NCI-H2171 (cell line): ENCODE measurements at regions not wholly inside any gene's neighbourhood (a gene's known extent, or its start where the extent isn't known, plus 50 kb on each side); places are given as distances from the start of the nearest gene placed in this dataset.
"Not testable (repeated sequence)": the region's sequence is repeated elsewhere in the genome, so short reads cannot be mapped to it uniquely, and the experiment has no call there.

Experiments
- DNase-seq: peaks from one replicate; lab custom pipeline; 2025; lab: John Stamatoyannopoulos, UW

DNA sequence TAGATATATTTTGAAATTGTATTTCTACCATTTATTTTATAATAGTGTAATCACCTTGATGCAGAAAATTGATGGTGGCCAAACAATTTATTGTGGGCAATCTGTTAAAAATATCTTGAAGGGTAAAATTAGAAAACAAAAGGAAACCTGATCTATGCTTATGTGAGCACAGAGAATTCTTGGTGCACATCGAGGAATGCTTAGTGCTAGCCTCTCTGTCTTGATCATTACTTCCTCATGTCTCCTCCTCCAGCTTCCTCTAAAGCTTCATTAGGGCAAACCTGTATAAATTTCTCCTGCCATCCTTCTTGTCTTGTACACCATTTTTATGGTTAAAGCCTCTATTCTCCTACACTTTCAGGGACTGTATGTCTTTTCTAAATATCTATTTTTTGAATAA lies 725.8 kb downstream of the RAPGEF2 start:
- DNase-seq: no peak

DNA sequence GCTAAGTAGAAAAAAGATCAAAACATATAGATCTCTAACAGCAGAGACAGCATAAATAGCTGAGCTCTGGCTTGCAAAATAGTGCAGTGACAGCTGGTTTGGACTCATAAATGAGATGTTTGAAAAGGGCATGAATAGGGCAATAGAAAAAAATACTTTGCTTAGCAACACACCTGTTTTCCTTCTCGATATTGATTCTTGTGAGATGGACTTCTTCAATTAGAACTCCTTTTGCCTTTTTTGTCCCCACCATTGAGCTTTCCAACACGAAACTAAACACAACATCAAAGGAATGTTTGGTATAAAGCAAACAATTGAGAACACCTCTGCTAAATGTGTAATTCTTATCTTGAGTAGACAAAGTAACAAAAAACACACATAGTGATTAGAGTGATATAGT lies 726.3 kb downstream of the RAPGEF2 start:
- DNase-seq: no peak

DNA sequence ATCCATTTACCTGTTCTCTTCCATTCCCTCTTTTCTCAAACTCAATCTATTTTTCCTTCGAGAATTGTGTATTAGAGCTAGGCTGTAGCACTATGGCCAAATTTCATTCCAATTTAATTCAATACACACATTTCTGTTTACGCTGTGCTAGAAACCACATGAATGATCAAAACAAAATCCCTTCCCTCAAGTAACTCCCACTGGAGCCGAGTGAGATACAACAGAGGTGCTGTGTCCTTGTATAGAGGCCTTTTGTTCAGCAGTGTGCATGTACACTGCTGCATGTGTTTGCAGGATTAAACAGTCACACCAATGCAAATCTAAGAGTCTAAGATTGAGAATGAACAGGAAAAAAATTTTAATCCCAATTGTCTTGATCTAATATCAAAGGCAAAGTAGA lies 734.2 kb downstream of the RAPGEF2 start:
- no peak for DNase-seq

DNA sequence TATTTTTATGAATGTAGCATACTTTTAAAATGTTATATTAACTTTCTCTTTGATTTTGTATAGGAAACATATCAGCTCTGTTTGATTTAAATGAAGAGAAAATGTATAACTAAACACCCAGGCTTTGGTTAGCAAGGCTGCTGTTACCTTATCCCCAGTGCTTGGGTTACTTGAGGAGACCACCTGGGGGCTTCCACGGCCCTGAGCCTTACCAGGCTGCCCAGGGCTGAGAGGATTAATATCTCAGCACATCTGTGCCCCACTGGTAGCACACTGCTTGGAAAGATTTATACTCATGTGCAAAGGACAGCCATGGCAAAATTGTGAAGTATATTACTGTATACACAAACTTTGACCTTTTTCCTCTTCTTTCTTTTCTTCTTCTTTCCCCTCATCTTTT lies 752.9 kb downstream of the RAPGEF2 start:
- peak; percentile 15 for DNase-seq

DNA sequence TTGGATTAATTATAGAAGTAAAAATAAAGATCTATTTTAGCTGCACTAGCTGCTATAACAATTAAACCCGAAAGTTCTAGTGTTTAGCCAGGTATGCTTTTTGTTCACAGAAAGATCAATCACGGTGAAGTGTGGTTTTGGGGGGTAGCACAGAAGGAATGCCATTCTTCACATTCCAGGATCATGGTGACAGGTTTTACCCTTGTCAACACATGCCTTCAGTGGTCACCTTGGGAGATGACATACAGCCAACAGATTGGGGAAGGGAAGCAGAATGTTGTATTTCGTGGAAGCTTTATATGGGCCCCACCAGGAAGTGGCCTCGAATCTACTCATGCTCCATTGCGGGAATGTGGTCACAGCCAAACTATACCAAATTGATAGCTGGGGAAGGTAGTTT lies 753.6 kb downstream of the RAPGEF2 start:
- DNase-seq: no peak

DNA sequence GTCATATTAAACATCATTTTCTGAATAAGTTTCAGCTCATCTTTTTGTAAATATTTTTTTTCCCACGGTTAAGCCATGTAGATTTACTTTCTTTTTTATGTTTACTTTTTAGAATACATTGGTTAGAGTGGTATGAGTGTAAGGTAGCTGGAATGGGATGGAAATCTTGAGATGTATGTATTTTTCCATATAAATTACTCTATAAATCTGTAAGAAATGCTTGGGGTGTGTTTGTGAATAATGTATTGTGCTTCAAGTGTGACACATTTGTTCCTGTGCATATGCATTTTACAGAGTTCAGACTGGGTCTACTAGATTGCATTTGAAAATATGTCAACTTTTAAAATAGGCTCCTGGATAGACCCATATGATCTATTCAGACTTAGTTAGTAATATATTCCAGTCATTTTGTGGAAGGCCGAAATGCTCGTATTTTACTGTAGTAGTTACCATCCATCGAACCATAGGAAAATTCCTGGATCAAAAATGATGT lies 756.8 kb downstream of the RAPGEF2 start:
- DNase-seq: no peak

DNA sequence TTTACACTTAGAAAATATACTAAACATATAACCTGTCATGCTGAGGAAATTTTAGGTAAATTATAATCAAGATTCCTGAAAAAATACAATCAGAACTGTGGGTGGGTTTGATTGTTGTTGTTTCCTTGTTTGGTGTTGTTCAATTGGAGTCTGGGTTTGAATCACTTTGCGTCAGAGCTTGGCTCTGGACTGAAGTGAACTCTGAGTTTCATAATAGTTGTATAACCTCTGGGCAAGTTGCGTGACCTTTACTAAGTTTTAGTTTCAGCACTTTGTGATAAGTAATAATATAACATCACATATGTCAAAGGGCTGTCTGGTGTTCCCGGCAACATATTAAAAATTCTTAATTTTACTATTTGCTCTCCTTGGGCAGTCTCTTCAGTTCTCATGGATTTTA lies 758.1 kb downstream of the RAPGEF2 start:
- no peak for DNase-seq

DNA sequence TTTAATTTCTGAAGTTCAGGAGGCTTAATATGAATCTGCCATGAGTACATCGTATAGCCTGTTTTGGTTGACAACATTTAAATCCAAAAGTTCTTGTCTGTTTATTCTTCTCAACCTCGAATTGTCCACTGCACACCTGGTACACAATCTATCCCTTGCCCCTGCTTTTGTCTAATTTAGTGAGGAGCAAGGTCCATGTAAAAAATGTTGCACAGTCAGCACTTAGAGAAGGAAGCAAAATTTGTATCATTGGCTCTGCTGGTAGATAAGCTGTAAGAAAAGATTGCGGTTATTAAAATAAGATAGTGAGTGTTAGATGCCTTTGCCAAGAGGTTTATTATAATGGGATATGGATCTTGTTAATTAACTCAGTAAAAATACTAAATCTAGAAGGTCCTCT lies 761.5 kb downstream of the RAPGEF2 start:
- DNase-seq: no peak

DNA sequence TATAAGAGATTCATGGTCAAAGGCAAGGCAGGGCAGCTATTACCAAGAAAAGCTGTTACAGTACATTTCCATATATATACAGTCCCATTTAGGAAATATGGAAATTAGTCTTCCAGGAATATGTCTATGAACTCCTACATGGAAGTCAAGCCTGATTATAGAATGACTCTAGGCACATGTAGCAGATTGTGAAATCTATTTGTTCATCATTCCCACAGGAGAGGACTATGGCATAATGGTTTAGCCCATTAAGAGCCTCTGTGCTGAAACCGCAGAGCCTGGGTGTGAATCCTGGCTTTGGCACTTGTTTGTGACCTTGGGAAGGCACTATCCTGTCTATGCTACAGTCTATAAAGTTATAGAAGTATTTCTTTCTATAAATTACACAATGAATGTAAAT lies 764.8 kb downstream of the RAPGEF2 start:
- DNase-seq: no peak

DNA sequence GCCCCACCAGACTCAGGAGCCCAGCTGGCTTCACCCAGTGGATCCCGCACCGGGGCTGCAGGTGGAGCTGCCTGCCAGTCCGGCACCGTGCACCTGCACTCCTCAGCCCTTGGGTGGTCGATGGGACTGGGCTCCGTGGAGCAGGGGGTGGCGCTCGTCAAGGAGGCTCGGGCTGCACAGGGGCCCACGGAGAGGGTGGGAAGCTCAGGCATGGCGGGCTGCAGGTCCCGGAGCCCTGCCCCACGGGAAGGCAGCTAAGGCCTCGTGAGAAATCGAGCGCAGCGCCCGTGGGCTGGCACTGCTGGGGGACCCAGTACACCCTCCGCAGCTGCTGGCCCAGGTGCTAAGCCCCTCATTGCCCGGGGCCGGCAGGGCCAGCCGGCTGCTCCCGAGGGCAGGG lies 766.1 kb downstream of the RAPGEF2 start:
- not testable (repeated sequence) for DNase-seq

DNA sequence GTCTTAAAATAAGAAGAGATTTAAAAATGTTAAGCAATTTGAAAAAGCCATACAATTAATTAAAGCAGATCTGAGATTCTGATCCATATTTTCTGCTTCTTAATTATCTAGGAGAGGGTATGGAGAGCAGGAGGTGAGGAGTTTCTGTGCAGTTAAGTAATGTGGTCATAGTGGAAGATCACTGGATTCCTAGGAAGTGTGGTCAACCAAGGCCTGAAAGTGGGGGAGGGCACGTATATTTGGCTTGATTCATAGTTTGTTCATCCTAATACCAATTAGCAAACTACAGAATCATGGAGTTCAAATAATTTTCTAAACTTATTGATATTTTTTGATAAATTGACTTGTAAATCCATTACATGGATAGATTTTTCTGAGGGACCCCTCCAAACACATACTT lies 768.3 kb downstream of the RAPGEF2 start:
- DNase-seq: no peak

DNA sequence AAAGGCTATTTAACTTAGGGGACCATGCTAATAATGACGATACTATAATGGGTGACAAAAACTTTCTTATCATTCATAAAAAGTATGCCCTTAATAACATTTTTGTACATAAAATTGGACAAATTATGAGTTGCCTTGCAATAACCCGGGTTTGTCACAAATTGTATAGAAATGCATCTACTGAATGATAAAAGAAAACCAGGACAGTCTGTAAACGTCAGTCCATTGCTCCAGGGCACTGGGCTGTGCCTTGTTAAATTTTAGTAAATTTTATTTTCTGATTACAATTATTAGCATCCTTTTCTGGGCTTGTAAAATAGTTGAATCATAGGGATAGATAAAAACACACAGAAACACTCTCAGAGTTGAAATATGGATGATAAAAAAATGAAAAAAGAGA lies 778.3 kb downstream of the RAPGEF2 start:
- DNase-seq: no peak

DNA sequence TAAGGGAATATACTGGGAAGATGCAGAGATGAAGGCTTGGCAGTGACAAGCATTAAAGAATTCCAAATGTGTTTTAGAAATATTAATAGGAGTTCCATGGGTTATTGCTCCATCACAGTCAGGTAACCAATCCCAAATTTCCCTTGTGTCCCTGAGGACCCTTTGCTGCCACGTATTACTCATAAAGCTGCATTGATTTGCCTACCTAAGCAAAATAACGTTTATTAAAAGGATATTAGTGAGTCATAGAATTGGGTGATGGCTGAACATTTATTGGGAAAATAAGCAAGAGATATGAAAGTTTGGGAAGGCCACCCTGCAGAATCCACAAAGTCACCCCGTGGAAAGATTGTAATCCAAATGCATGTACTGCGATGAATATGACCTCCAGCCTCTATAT lies 782.1 kb downstream of the RAPGEF2 start:
- no peak for DNase-seq

DNA sequence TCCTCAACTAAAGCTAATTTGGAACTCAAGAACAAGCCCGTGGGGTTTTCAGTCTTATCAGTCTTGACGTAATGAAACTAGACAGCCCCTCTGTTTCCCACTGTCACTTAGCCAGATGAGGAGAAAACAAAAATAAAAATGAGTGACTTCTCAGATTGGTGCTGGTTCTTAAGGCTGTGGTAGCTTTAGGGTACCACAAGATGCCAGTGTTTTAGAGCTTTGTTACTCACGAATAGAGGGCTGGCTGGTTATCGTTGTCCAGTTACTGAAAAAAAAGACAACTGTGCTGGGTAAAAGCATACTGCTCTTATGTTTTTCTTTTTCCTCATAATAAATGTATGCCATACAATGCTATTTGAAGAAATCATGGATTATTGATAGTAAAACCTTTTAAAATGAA lies 796.7 kb downstream of the RAPGEF2 start:
- DNase-seq: no peak

DNA sequence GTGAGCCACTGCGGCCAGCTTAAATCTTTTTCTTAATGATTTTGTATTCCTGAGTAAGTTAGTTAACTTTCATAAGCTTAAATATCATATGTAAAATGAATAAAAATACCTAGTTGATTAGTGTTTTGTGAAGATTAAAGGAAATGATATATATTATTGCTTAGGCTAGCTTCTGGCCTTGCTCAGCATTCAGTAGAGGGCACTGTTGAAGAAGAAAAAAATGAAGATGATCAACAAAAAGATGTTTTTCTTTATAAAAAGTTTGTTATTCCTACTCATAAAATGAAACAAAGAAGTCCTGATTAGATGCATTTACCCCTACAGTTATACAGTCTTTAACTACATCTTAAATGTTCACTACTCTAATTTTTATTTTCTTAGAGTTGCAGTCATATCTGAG lies 797.7 kb downstream of the RAPGEF2 start:
- DNase-seq: no peak

DNA sequence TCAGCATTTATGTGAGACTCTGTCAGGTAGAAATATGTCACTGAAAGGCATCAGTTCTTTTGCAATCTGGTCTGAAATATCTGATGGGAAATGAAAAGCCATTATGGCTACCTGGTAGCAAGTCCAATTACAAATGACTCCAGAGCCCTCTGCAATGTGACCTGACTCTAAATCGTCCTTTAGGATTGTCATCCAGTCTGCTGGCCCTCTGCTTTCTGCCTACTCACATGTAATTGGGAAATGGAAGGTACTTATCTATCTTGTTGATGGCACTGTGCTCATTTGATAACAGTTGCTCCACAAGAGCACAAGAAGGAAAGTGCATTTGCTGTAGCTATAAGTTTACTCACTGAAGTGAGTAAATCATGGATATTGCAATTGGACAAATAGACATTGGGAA lies 799.8 kb downstream of the RAPGEF2 start:
- no peak for DNase-seq

DNA sequence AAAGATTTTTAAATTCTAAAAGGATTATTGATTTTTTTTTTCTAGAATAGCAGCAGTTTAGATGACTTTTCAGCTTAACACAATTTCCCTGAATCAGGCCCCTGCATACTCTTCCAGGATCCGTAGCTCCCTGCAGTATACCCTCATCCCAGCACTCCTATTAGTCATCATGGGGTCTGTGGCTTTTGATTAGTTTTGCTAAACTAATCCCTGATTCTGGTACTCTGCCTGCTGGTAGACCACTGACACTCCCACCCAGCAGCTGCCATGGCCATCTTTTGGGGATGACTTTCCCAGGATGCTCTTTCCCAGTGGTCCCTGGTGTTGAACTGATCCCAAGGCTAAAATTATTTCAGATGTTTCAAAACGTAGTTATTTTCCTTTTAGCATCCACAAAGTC lies 802.0 kb downstream of the RAPGEF2 start:
- DNase-seq: no peak

DNA sequence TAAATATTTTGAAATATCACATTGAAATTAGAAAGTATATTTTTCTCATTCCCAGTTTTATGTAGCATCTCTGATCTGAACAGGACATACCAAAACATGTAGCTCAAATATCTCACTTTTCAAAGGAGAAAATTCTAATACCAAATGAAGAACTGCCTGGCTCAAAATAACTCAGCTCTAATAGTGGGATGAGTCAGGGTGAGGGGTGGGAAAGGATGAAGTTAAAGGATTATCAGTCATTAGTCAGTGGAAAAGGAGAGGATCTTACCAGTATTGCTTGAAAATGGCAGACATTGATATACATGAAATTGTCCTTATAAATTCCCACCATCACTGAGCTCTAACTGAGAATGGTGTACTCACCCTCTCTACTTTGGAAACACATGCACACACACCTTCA lies 803.2 kb downstream of the RAPGEF2 start:
- DNase-seq: no peak

DNA sequence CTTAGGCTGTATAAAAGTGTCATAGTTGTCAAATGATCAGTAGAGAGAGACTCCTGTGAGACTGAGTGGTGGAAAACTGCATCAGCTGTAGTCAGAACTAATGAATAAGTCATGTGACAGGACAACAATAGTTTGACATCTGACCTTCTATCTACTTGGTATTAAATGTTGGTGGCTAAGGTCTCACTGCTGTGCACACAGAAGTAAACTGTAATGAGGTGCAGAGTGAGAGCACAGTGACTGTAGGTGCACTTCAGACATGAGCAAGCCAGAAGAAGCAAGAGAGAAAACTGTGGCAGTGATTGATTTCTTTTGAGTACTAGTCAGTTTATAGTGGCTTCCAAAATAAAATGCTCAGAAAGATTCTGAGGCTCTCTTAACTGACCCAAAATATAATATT lies 803.6 kb downstream of the RAPGEF2 start:
- DNase-seq: no peak

DNA sequence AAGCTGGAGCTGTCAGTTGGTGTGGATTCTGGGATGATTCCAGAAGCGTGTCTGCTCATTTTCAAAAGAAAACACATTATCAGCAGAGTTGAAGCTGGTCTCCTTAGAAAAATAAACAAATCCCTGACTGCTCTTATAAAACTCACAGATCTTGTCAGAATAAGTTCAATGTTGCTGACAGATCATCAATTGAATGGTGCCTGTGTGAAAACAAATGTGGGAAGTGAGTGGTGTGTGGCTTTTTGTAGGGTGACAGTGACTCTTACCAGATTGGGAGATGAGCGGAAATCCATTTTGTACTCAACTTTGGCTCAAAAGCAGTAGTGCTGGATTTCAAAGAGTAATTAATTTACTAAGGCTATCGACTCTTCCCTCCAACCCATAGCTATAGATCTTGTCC lies 807.8 kb downstream of the RAPGEF2 start:
- no peak for DNase-seq

DNA sequence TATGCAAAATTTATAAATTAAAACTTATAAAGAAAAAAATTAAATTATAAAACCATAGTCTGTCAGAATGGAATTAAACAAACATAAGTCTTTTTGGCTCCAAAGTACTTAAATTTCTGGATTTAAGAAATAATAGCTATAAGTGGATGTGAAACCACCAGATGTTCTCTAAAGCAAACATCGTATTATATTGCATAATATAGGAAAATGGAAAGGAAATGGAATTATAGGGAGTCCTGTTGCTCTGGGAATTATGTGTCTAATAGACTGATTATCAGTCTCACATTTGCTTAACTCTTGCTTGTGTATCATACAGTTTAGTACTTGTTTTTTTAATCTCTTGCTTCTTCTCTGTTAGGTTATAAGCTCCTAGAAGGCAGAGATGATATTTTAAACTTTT lies 819.2 kb downstream of the RAPGEF2 start:
- DNase-seq: no peak

DNA sequence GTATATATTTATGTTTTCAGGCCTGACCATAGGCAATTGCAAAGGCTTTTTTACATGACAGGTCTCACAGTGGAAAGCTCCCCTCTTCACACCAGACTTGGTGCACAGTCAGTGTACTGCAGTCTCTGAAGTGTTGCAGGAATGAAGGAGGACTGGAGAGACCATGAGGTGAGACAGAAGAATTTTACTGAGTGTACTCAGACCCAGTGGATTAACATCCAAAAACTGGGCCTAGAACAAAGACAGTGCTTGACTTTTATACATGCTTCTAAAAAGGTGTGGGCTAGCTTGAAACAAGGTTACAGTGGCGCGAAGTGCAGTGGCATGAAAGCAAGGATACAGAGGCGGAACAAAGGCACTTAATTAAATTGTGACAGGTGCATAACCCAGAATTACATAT lies 822.9 kb downstream of the RAPGEF2 start:
- DNase-seq: no peak

DNA sequence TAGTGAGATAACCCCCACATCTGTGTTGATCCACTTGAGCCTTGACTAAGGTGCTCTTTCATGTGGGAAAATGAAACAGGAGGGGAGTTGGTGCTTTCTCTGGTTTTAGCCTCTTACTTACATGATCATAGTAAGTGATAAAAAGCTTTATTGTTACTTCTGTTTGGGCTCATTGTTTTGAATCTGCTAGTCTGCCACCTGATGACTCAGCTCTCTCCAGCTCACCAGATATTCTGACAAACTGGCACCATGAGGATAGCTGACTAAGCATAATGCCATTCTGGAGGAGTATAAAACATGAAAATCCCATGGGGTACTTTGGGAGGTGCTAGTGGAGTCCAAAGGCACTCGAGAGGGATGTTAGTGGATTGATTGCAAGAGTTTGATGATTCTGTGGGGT lies 824.0 kb downstream of the RAPGEF2 start:
- DNase-seq: no peak

DNA sequence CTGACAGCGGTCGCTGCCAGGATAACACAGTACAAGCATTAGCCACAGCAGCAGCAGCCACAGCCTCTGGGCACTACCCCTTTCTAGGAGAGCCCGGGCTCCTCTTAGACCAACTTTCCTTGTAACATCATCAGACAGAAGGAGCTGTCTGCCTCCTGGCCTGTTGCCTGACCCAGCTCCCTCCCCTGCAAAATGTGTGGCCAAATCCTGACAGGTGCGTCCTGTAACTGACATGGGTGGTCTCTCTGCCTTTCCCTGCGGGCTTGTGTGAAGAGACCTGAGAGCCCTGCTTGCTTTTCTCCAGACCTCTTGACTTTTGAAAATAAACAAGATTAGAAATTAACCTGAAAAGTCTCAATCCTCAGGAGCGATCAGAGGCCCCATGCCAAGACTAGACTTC lies 824.9 kb downstream of the RAPGEF2 start:
- no peak for DNase-seq

DNA sequence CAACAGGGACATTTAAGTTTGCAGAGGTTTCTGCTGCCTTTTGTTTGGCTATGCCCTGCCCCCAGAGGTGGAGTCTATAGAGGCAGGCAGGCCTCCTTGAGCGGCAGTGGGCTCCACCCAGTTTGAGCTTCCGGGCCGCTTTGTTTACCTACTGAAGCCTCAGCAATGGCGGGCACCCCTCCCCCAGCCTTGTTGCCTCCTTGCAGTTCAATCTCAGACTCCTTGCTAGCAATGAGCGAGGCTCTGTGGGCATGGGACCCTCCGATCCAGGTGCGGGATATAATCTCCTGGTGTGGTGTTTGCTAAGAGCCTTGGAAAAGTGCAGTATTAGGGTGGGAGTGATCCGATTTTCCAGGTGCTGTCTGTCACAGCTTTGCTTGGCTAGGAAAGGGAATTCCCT lies 831.7 kb downstream of the RAPGEF2 start:
- not testable (repeated sequence) for DNase-seq
